ENCODE measurements at regions not wholly inside any gene's neighbourhood (a gene's known extent, or its start where the extent isn't known, plus 50 kb on each side); places are given as distances from the start of the nearest gene placed in this dataset.

DNA sequence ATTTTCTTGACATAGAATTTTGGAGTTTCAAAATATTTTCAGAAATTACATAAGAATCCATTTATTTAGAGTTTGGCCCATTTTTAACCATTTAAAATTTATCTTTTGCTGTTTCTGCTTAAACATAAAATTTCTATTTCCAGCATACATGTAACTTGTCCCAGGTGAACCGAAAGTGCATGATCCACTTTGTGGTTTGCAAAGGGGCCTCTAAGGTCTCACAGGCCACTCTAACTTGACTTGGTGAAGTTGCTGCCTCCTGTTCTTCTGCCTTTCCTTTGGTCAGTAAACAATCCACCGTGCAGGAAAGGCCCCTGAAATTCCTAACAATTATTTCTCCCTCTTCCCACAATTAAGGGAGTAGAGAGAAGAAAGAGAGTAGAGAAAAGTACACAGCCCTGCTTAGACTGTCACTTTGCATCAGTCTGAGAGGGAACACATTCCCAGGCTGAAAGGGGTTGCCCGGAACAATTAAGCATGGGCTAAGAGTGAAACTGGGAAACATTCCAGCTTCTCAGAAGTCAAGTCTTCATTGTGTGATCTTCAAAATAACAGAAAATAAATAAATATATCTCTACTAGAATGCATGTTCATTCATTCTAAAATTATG, 79.5 kb upstream of the SEMA3A start:
- Mint-ChIP-seq H3K9me3 (no peaks in the 10 kb centered on the region), H3K36me3 (ENCODE audit: low read depth) (no peaks in the 10 kb centered on the region), H3K4me3 (no peak overlapping the region), H3K27me3 (ENCODE audit: low read depth) (no peaks in the 10 kb centered on the region), H3K27ac (no peak overlapping the region), H3K4me1 (ENCODE audit: low read depth) (no peaks in the 10 kb centered on the region)

DNA sequence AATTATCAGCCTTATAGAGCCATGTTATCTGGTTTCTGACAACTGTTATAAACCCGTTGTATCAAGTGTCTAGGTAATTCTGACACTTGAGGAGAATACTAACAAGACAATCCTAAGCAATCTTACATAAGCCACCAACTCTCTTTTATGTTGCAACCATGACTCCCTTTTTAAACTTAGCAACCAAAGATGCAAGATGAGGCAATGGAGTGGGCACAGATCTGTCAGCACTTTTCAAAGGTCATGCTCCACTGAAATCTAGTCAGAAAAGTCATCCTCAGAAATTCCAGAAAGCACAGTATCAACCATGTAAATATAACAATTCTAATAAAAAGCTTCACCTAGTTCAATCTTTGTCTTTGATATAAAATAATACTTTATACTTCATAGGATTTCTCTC, 77.0 kb upstream of the SEMA3A start:
- no peaks in the 10 kb centered on the region for H3K27me3 Mint-ChIP-seq (ENCODE audit: low read depth)
- no peaks in the 10 kb centered on the region for H3K4me1 Mint-ChIP-seq (ENCODE audit: low read depth)
- no peak overlapping the region for H3K4me3 Mint-ChIP-seq
- no peaks in the 10 kb centered on the region for H3K9me3 Mint-ChIP-seq
- H3K27ac Mint-ChIP-seq: no peak overlapping the region
- H3K36me3 Mint-ChIP-seq (ENCODE audit: low read depth): no peaks in the 10 kb centered on the region

DNA sequence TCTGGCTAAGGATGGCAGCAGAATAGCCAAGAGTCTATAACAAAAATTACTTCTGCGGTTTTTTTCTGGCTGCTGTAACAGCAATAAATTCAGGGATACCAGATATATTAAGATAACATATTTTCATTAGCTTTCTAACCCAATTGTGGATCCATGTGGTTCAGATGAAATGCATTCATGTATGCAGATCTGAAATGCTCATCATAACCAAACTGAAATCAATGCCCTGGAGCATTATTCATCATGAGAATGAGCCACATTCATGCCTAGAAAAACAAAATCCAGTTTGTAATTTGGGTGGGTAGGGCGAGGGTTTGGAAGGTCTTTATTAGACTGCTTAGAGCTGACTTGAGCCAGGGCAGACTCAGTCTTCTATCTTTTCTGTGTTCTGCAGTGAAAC, 69.8 kb upstream of the SEMA3A start:
- Mint-ChIP-seq H3K9me3 (no peaks in the 10 kb centered on the region), H3K27me3 (ENCODE audit: low read depth) (no peaks in the 10 kb centered on the region), H3K36me3 (ENCODE audit: low read depth) (no peaks in the 10 kb centered on the region), H3K4me1 (ENCODE audit: low read depth) (no peaks in the 10 kb centered on the region), H3K4me3 (no peak overlapping the region), H3K27ac (no peak overlapping the region)

DNA sequence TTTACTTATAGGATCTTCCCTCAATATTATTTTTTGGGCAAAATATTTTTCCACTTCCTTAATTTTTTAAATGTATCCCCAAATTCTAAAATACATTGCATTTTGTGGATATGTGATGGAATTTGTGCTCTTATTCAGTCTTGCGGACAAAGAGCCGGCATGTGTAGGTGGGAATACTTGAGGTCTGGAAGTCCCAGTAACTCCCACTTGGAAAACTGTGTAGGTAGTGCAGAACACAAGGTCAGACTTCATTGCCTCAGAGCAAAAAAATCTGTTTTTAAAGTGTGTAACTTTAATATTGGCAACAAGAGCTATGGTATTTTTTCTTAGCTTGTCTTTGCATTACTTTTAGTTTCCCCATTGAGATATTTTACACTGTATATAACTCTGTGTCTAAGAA, 68.5 kb upstream of the SEMA3A start:
- Mint-ChIP-seq H3K36me3 (ENCODE audit: low read depth) (no peaks in the 10 kb centered on the region), H3K4me1 (ENCODE audit: low read depth) (no peaks in the 10 kb centered on the region), H3K27ac (no peak overlapping the region), H3K27me3 (ENCODE audit: low read depth) (no peaks in the 10 kb centered on the region), H3K4me3 (no peak overlapping the region), H3K9me3 (no peaks in the 10 kb centered on the region)

DNA sequence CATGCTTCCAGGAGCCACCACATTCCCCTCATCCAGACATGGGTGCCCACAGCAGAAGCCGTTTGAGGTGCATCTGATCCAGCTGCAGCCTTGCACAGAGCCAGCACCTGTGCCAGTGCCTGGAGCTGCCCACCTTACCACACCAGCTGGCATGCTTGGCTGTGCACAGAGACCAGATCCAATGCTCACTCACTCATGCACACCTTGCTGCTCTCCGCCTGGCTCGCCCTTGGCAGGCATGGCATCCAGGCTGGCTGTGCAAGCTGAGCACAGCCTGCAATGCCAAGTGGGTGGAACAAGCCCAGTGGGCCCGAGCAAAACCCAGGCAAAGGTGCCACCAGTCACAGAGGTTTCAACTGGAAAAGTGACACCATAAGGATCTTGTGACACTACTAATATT, 66.9 kb upstream of the SEMA3A start:
- Mint-ChIP-seq H3K27ac (no peak overlapping the region), H3K27me3 (ENCODE audit: low read depth) (no peaks in the 10 kb centered on the region), H3K4me3 (no peak overlapping the region), H3K4me1 (ENCODE audit: low read depth) (no peaks in the 10 kb centered on the region), H3K36me3 (ENCODE audit: low read depth) (no peaks in the 10 kb centered on the region), H3K9me3 (no peaks in the 10 kb centered on the region)

DNA sequence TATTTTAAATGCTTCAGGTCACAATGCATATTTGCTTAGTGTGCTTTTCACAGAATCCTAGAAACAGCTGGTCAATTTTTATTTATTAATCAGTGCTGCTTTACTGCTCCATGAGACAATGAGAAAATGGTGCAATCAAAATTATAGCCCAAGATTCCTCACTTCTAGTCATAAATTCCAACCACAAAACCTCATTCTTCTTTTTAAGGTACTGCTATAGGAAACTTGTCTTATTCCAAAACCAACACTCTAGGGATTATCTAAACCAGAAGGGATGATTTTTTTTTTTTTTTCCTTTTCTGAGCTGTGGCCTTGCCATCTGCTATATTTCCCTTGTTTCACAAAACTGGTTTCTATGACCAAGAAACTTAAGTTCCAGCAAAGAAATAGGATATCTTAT, 64.0 kb upstream of the SEMA3A start:
- H3K9me3 Mint-ChIP-seq: no peaks in the 10 kb centered on the region
- no peaks in the 10 kb centered on the region for H3K27me3 Mint-ChIP-seq (ENCODE audit: low read depth)

DNA sequence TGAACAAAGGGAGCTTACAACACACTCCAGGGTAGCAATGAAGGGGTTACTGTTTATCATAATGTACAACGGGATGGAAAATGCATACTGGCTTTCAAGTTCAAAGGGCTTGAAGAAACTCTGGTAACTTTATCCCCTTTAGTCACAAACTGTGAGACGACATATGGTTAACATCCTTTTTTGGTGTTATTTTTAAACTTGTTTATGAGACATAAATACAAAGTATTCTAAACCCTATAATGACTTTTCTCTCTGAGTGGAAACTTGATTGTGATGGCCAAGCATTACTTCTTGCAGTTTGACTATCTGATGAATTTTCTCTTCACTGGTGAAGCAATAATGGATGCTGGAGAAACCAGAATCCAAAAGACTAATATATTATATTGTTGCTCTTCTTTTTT, 62.0 kb upstream of the SEMA3A start:
- H3K4me3 Mint-ChIP-seq: no peak overlapping the region
- H3K36me3 Mint-ChIP-seq (ENCODE audit: low read depth): no peaks in the 10 kb centered on the region
- no peak overlapping the region for H3K27ac Mint-ChIP-seq
- H3K4me1 Mint-ChIP-seq (ENCODE audit: low read depth): no peaks in the 10 kb centered on the region
- no peaks in the 10 kb centered on the region for H3K27me3 Mint-ChIP-seq (ENCODE audit: low read depth)
- no peaks in the 10 kb centered on the region for H3K9me3 Mint-ChIP-seq

More for the DNA sequence above, 64.0 kb upstream of the SEMA3A start:
- Mint-ChIP-seq H3K4me3 (no peak overlapping the region), H3K27ac (no peak overlapping the region), H3K4me1 (ENCODE audit: low read depth) (no peaks in the 10 kb centered on the region), H3K36me3 (ENCODE audit: low read depth) (no peaks in the 10 kb centered on the region)

DNA sequence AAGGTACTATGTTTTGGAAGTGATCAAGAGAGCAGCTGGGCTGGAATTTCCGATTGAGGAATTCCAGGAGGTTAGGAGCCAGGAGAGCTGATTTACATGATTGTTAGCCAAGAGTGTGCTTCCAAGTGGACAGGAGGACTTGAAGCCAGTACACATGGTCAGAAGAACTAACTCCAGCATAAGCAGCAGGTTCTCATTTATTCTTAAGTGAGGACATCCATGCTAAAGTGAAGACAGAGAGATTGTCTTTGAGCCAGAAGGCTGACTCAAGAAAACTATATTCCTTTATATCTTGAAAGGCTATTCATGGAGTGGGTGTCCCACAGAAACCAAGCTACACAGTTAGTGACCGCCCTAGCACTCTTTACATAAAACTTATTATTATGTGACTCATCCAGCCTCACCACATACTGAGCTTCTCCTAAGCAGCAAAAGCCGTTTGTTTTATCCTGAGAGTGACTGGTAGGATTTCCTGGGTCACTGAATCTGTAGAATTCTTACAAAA, 56.7 kb upstream of the SEMA3A start:
- Mint-ChIP-seq H3K27me3 (ENCODE audit: low read depth) (peaks cover 4% of the 10 kb centered on the region), H3K4me1 (ENCODE audit: low read depth) (no peaks in the 10 kb centered on the region), H3K9me3 (no peaks in the 10 kb centered on the region), H3K27ac (no peak overlapping the region), H3K36me3 (ENCODE audit: low read depth) (no peaks in the 10 kb centered on the region), H3K4me3 (no peak overlapping the region)

DNA sequence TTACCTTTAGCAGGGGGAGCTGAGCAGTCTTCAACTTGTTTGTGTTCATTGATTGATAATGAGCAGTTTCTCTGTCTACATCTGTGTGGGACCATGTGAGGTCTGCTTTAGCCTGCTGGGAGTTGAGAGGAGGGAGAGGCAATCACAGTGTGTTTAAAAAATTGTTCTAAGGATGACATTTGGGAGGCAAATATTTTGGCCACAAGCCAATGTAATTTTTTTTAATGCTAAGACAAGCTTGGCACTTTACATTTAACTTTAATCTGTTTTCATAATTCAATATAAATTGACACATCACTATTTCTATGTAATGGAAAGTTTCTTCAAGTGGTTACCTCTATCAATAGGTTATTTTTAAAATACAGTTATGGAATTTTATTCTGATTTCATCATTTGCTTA, 55.9 kb upstream of the SEMA3A start:
- Mint-ChIP-seq H3K27ac (no peak overlapping the region), H3K4me1 (ENCODE audit: low read depth) (no peaks in the 10 kb centered on the region), H3K4me3 (no peak overlapping the region), H3K36me3 (ENCODE audit: low read depth) (no peaks in the 10 kb centered on the region), H3K9me3 (no peaks in the 10 kb centered on the region), H3K27me3 (ENCODE audit: low read depth) (peaks cover 4% of the 10 kb centered on the region)

DNA sequence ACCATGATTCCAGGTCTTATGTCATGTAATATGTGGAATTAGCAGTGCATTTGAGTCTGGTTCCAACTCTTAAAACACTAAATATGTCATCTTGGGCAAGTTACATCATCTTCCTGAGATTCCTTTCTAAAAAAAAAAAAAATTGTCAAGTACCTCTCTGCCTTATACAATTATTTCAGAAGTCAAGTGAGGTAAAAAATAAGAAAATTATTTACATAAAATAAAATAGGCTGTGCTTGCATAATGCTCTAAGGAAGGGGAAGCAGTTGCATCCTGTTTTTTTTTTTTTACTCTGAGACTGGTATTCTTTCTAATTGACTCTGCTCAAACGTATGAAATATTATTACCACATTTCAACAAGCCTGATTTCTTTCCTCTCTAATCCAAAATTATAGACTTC, 55.1 kb upstream of the SEMA3A start:
- Mint-ChIP-seq H3K27me3 (ENCODE audit: low read depth) (peaks cover 4% of the 10 kb centered on the region), H3K9me3 (peaks cover 4% of the 10 kb centered on the region), H3K4me1 (ENCODE audit: low read depth) (no peaks in the 10 kb centered on the region), H3K36me3 (ENCODE audit: low read depth) (no peaks in the 10 kb centered on the region), H3K27ac (no peak overlapping the region), H3K4me3 (no peak overlapping the region)

DNA sequence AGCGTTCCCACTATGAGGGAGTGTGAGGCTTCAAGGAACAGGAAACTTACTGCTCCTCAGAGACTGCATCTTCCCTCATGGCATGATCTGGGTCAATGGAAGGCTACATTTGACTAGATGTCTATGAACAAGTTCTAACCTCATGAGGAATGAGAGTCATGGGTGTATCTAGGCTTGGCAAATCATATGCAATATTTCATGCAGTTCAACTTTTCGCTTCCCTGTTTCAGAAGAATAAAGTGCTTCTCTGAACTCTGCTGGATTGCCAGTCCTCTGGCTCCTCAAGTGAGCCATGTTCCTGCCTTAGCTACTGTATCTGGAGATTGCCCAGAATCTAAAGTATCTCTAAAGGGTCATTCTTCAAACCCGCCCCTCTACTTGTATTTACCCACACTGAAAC, 54.3 kb upstream of the SEMA3A start:
- peaks cover 6% of the 10 kb centered on the region for H3K9me3 Mint-ChIP-seq
- peaks cover 4% of the 10 kb centered on the region for H3K27me3 Mint-ChIP-seq (ENCODE audit: low read depth)
- no peaks in the 10 kb centered on the region for H3K36me3 Mint-ChIP-seq (ENCODE audit: low read depth)
- H3K4me3 Mint-ChIP-seq: no peak overlapping the region
- H3K27ac Mint-ChIP-seq: no peak overlapping the region
- H3K4me1 Mint-ChIP-seq (ENCODE audit: low read depth): no peaks in the 10 kb centered on the region

DNA sequence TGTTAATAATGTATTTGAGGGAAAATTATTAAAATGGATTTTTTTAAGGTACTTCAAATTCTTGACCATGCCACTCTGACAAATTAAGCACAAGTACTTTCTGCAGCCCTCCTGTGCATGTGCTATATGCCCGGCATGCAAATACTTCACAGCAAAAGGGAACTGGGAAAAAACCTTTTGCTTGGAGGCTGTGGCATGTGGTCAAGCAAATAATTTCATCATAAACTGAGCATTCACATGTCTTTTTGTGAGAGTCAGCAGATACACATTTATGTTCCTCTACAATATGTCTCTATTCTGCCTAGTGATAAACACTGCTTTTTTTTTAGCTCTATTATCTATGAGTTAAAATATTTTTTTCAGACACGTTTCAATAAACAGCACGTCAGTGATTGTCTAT, 53.7 kb upstream of the SEMA3A start:
- no peak overlapping the region for H3K4me3 Mint-ChIP-seq
- H3K27ac Mint-ChIP-seq: no peak overlapping the region

DNA sequence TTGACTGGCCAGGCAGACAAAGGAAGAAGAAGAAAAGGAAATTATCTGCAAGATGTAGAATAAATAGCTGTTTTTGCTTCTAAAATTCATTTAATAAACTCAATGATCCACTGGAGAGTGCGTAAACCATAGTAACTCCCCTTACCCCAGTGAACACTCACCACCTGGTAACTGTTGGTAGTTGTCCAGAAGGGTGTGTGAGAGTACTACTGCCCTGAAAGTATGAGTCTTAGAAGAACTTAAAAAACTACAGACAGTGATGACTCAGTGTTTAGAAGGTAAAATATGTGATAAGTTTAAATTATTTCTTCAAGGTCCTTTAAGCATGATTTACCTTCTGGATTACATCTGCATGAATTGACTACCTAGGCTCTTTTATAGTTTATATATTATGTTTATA, 53.0 kb upstream of the SEMA3A start:
- Mint-ChIP-seq H3K36me3 (ENCODE audit: low read depth) (no peaks in the 10 kb centered on the region), H3K4me1 (ENCODE audit: low read depth) (no peaks in the 10 kb centered on the region), H3K27ac (no peak overlapping the region), H3K4me3 (no peak overlapping the region), H3K27me3 (ENCODE audit: low read depth) (peaks cover 4% of the 10 kb centered on the region), H3K9me3 (peaks cover 15% of the 10 kb centered on the region)

More for the DNA sequence above, 53.7 kb upstream of the SEMA3A start:
- Mint-ChIP-seq H3K36me3 (ENCODE audit: low read depth) (no peaks in the 10 kb centered on the region), H3K9me3 (peaks cover 11% of the 10 kb centered on the region), H3K4me1 (ENCODE audit: low read depth) (no peaks in the 10 kb centered on the region), H3K27me3 (ENCODE audit: low read depth) (peaks cover 4% of the 10 kb centered on the region)

DNA sequence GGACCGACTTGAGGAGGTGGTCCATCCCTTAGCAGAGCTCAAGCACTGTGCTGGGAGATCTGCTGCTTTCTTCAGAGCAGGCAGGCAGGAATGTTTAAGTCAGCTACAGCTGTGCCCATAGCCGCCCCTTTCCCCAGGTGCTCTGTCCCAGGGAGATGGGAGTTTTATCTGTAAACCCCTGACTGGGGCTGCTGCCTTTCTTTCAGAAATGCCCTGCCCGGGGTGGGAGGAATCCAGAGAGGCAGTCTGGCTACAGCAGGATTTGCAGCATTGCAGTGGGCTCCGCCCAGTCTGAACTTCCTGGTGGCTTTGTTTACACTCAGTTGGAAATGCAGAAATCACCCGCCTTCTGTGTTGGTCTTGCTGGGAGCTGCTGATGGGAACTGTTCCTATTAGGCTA, 51.2 kb upstream of the SEMA3A start:
- Mint-ChIP-seq H3K27me3 (ENCODE audit: low read depth) (peaks cover 4% of the 10 kb centered on the region), H3K4me3 (no peak overlapping the region), H3K4me1 (ENCODE audit: low read depth) (no peaks in the 10 kb centered on the region), H3K27ac (no peak overlapping the region), H3K9me3 (peaks cover 24% of the 10 kb centered on the region), H3K36me3 (ENCODE audit: low read depth) (no peaks in the 10 kb centered on the region)
